ENCODE measurements at regions not wholly inside any gene's neighbourhood (a gene's known extent, or its start where the extent isn't known, plus 50 kb on each side); places are given as distances from the start of the nearest gene placed in this dataset.

DNA sequence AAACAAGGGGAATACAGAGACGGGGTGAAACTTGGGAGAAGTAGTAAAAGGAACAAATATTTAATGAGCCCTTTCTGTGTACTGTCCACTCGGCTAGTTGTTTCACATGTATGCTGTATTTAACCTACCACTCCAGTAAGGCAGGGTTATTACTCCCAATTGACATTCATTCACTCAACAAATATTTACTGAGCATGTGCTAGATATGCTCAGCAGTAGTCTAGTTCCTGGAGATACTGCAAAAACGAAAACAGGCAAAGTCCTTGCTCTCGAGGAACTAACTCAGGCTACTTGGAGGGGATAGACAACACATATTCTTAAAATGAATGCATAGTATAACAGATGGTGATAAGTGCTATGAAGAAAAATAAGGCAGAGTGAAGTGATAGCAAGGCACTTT, 207.3 kb downstream of the SS18 start:
- TF ChIP-seq, protein P1, sequence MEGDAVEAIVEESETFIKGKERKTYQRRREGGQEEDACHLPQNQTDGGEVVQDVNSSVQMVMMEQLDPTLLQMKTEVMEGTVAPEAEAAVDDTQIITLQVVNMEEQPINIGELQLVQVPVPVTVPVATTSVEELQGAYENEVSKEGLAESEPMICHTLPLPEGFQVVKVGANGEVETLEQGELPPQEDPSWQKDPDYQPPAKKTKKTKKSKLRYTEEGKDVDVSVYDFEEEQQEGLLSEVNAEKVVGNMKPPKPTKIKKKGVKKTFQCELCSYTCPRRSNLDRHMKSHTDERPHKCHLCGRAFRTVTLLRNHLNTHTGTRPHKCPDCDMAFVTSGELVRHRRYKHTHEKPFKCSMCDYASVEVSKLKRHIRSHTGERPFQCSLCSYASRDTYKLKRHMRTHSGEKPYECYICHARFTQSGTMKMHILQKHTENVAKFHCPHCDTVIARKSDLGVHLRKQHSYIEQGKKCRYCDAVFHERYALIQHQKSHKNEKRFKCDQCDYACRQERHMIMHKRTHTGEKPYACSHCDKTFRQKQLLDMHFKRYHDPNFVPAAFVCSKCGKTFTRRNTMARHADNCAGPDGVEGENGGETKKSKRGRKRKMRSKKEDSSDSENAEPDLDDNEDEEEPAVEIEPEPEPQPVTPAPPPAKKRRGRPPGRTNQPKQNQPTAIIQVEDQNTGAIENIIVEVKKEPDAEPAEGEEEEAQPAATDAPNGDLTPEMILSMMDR (IDR thresholded peaks at IDR 0.05; ENCODE audit: extremely low read depth in 1 of 2, insufficient read depth in 1 of 2, low read depth in 1 of 2, low read length in 2 of 2): no peak
- TF ChIP-seq POLR2A (IDR thresholded peaks at IDR 0.05; ENCODE audit: low read depth, low read length): no peak
- TF ChIP-seq EZH2 (IDR thresholded peaks at IDR 0.05; ENCODE audit: borderline replicate concordance, low read depth, low read length, severe bottlenecking): no peak
- no peak for TF ChIP-seq POLR2AphosphoS5 (IDR thresholded peaks at IDR 0.05; ENCODE audit: insufficient read depth, low read depth, low read length)
